Jurkat, Clone E6-1 (cell line): ENCODE measurements at regions not wholly inside any gene's neighbourhood (a gene's known extent, or its start where the extent isn't known, plus 50 kb on each side); places are given as distances from the start of the nearest gene placed in this dataset.
"Not testable (repeated sequence)": the region's sequence is repeated elsewhere in the genome, so short reads cannot be mapped to it uniquely, and the experiment has no call there.

ENCODE experiments used
- DNase-seq: peaks from one replicate; pipeline ENCODE4 v3.0.0-alpha.2; 2011; ENCODE audit warnings: low read depth, low spot score
- H3K4me3 ChIP-seq: 2 replicates; pipeline ENCODE4 v1.5.1; 2011; ENCODE audit warnings: mild to moderate bottlenecking, low read length, control low read depth, moderate library complexity

GRCh38 chr7:130844811-130845580, 111.0 kb upstream of the KLF14 start:
- H3K4me3 ChIP-seq, result no peak overlapping the region
- no peak for DNase-seq

GRCh38 chr7:130845581-130846085, 111.6 kb upstream of the KLF14 start:
- H3K4me3 ChIP-seq, result no peak overlapping the region
- no peak for DNase-seq

- H3K4me3 ChIP-seq, result no peak overlapping the region
- no peak for DNase-seq
These were observed 115.6 kb upstream of the KLF14 start for GRCh38 chr7:130849604-130850003.

- no peak for DNase-seq
- H3K4me3 ChIP-seq, result no peak overlapping the region
These were observed 116.9 kb upstream of the KLF14 start for GRCh38 chr7:130850956-130851355.

- DNase-seq, result no peak
These were observed 118.9 kb upstream of the KLF14 start for GRCh38 chr7:130852867-130853266.

GRCh38 chr7:130853503-130854279, 119.7 kb upstream of the KLF14 start:
- no peak for DNase-seq
- H3K4me3 ChIP-seq, result no peak overlapping the region

More at GRCh38 chr7:130852867-130853266, 118.9 kb upstream of the KLF14 start:
- no peak overlapping the region for H3K4me3 ChIP-seq

GRCh38 chr7:130854481-130854880, 120.5 kb upstream of the KLF14 start:
- no peak for DNase-seq
- H3K4me3 ChIP-seq, result no peak overlapping the region

GRCh38 chr7:130856866-130857265, 122.9 kb upstream of the KLF14 start:
- no peak for DNase-seq
- no peak overlapping the region for H3K4me3 ChIP-seq

- H3K4me3 ChIP-seq, DNase-seq: not testable (repeated sequence)
These were observed 126.8 kb upstream of the KLF14 start for GRCh38 chr7:130860832-130861231.

- DNase-seq, result peak; percentile 45
These were observed 131.6 kb upstream of the KLF14 start for GRCh38 chr7:130865408-130866236.

GRCh38 chr7:130867039-130867438, 133.0 kb upstream of the KLF14 start:
- H3K4me3 ChIP-seq, result no peak overlapping the region
- DNase-seq, result no peak

More at GRCh38 chr7:130865408-130866236, 131.6 kb upstream of the KLF14 start:
- no peak overlapping the region for H3K4me3 ChIP-seq

GRCh38 chr7:130867581-130868136, 133.7 kb upstream of the KLF14 start:
- no peak for DNase-seq
- no peak overlapping the region for H3K4me3 ChIP-seq

GRCh38 chr7:130868139-130868538, 134.1 kb upstream of the KLF14 start:
- no peak overlapping the region for H3K4me3 ChIP-seq

GRCh38 chr7:130869918-130870317, 135.9 kb upstream of the KLF14 start:
- H3K4me3 ChIP-seq, result no peak overlapping the region
- no peak for DNase-seq

More at GRCh38 chr7:130868139-130868538, 134.1 kb upstream of the KLF14 start:
- DNase-seq, result no peak

GRCh38 chr7:130872341-130872740, 138.3 kb upstream of the KLF14 start:
- DNase-seq, result no peak

GRCh38 chr7:130872756-130873448, 138.9 kb upstream of the KLF14 start:
- DNase-seq, result no peak
- no peak overlapping the region for H3K4me3 ChIP-seq

More at GRCh38 chr7:130872341-130872740, 138.3 kb upstream of the KLF14 start:
- no peak overlapping the region for H3K4me3 ChIP-seq

GRCh38 chr7:130874071-130874915, 140.3 kb upstream of the KLF14 start:
- no peak overlapping the region for H3K4me3 ChIP-seq
- no peak for DNase-seq
